ENCODE measurements at regions not wholly inside any gene's neighbourhood (a gene's known extent, or its start where the extent isn't known, plus 50 kb on each side); places are given as distances from the start of the nearest gene placed in this dataset.

DNA sequence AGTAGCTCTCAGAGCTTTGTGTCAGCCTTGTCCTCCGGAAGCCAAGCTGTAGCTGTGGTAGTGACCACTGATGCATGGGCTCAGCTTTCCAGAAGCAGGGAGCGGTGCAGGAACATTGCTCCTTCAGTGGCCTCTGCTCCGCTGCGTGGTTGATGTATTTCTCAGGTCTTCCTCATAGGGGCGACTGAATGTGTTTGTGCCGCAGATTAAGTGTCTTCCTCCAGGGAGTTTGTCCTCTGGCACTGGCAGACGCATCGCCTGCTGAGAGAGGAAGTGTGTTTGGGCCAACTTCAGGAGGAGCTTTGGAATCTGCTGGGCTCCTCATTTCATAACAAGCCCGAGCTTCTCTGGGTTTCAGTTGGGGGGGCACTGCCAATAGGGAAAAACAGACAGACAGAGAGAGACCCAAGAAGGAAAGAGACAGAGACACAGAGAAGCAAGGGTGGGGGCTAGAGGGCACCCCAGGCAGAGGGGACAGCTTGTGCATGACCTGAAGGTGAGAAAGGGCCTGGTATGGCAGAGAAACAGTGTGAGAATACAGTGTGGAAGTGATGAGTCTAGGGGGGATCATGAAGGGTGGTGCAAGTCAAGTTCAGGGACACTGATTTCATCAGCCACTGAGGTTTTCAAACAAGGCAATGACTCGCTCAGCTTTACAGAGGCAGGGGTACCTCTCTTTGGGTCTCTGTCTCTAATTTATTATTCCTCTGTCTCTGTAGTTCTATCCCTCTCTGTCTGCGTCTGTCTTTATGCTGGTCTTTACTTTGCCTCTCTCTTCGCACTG lies 69.4 kb upstream of the PRIMA1 start:
- no peak for DNase-seq
- ChIA-PET CTCF (no interaction called here), POLR2A (no interaction called here)
- Histone ChIP-seq H3K36me3 (ENCODE audit: control insufficient read depth in 4 of 4, insufficient read depth in 4 of 4, low read length in 3 of 4) (no peaks in the 10 kb centered on the region), H3K4me3 (ENCODE audit: control insufficient read depth in 1 of 7, extremely low read depth in 1 of 7, insufficient read depth in 4 of 7, low read depth in 2 of 7, low read length in 6 of 7) (no peak overlapping the region), H3K27me3 (replicated peaks in 2 of 5; ENCODE audit: control insufficient read depth in 4 of 5, insufficient read depth in 5 of 5, low read length in 4 of 5) (peaks cover 0 to 16% (median 5%) of the 10 kb centered on the region in 5 experiments), H3K4me1 (ENCODE audit: control extremely low read depth in 1 of 4, control insufficient read depth in 4 of 4, insufficient read depth in 4 of 4, low read length in 3 of 4) (no peaks in the 10 kb centered on the region), H3K9me3 (ENCODE audit: control extremely low read depth in 1 of 5, control insufficient read depth in 4 of 5, insufficient read depth in 2 of 5, low read depth in 1 of 5, low read length in 4 of 5) (peaks cover 0 to 2% (median 0%) of the 10 kb centered on the region in 5 experiments), H3K27ac (ENCODE audit: insufficient read depth in 1 of 2, low read depth in 1 of 2, low read length in 2 of 2, poor library complexity in 1 of 2, severe bottlenecking in 2 of 2) (no peak overlapping the region)
- 65% methylated on average over 9 of the region's 12 CpGs for WGBS (ENCODE audit: insufficient coverage)

DNA sequence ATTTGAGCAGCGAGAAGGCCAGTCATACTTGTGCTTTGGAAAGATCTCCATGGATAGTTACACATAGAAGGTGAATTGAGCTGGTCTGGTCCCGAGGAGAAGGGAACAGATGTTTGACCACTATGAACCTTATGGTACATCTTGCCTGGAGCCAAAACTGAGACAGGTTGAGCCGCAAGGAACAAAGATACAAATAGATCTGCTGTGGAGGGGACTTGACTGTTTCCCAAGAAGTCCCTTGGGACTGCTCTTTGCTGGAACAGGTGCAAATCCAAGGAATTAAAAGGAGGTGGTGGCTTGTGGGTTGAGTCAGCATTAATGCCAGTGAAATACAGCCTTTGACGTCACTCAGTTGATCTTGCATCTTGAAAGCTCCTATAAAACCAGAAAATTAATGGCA lies 68.8 kb upstream of the PRIMA1 start:
- CTCF ChIA-PET, result no interaction called here
- no peak for DNase-seq
- no peak overlapping the region for H3K4me3 ChIP-seq (ENCODE audit: control insufficient read depth in 1 of 7, extremely low read depth in 1 of 7, insufficient read depth in 4 of 7, low read depth in 2 of 7, low read length in 6 of 7)
- POLR2A ChIA-PET, result no interaction called here
- H3K27me3 ChIP-seq (replicated peaks in 2 of 5; ENCODE audit: control insufficient read depth in 4 of 5, insufficient read depth in 5 of 5, low read length in 4 of 5), result peaks cover 0 to 16% (median 5%) of the 10 kb centered on the region in 5 experiments
- no peaks in the 10 kb centered on the region for H3K36me3 ChIP-seq (ENCODE audit: control insufficient read depth in 4 of 4, insufficient read depth in 4 of 4, low read length in 3 of 4)
- 91% methylated on average over 3 of the region's 4 CpGs for WGBS (ENCODE audit: insufficient coverage)
- no peak overlapping the region for H3K27ac ChIP-seq (ENCODE audit: insufficient read depth in 1 of 2, low read depth in 1 of 2, low read length in 2 of 2, poor library complexity in 1 of 2, severe bottlenecking in 2 of 2)
- peaks cover 0 to 2% (median 0%) of the 10 kb centered on the region in 5 experiments for H3K9me3 ChIP-seq (ENCODE audit: control extremely low read depth in 1 of 5, control insufficient read depth in 4 of 5, insufficient read depth in 2 of 5, low read depth in 1 of 5, low read length in 4 of 5)
- no peaks in the 10 kb centered on the region for H3K4me1 ChIP-seq (ENCODE audit: control extremely low read depth in 1 of 4, control insufficient read depth in 4 of 4, insufficient read depth in 4 of 4, low read length in 3 of 4)

DNA sequence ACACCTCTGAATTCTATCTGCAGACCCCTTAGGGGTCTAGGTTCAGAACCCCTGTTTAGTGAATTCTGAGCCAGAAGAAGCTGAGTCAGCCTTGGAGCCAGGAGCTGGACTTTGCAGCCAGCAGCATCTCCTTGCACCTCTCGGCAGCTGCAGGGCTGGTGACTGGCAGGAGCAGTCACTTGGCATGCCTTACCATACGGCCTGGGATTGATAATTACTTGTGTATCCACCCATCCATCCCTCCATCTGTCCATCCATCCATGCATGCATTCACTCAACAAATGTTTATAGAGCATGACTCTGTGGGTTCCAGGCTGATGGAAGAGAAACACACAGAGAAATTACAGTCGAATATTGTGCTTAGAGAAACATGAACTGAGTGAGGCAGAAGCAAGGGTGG lies 67.5 kb upstream of the PRIMA1 start:
- H3K4me1 ChIP-seq (ENCODE audit: control extremely low read depth in 1 of 4, control insufficient read depth in 4 of 4, insufficient read depth in 4 of 4, low read length in 3 of 4), result no peaks in the 10 kb centered on the region
- H3K27ac ChIP-seq (ENCODE audit: insufficient read depth in 1 of 2, low read depth in 1 of 2, low read length in 2 of 2, poor library complexity in 1 of 2, severe bottlenecking in 2 of 2), result no peak overlapping the region
- no peak overlapping the region for H3K4me3 ChIP-seq (ENCODE audit: control insufficient read depth in 1 of 7, extremely low read depth in 1 of 7, insufficient read depth in 4 of 7, low read depth in 2 of 7, low read length in 6 of 7)
- DNase-seq, result no peak
- no peaks in the 10 kb centered on the region for H3K36me3 ChIP-seq (ENCODE audit: control insufficient read depth in 4 of 4, insufficient read depth in 4 of 4, low read length in 3 of 4)
- WGBS (ENCODE audit: insufficient coverage), result 83% methylated on average over 2 of the region's 3 CpGs
- H3K9me3 ChIP-seq (ENCODE audit: control extremely low read depth in 1 of 5, control insufficient read depth in 4 of 5, insufficient read depth in 2 of 5, low read depth in 1 of 5, low read length in 4 of 5), result peaks cover 0 to 2% (median 0%) of the 10 kb centered on the region in 5 experiments
- CTCF ChIA-PET, result no interaction called here
- peaks cover 0 to 17% (median 7%) of the 10 kb centered on the region in 5 experiments for H3K27me3 ChIP-seq (replicated peaks in 2 of 5; ENCODE audit: control insufficient read depth in 4 of 5, insufficient read depth in 5 of 5, low read length in 4 of 5)
- POLR2A ChIA-PET, result no interaction called here

DNA sequence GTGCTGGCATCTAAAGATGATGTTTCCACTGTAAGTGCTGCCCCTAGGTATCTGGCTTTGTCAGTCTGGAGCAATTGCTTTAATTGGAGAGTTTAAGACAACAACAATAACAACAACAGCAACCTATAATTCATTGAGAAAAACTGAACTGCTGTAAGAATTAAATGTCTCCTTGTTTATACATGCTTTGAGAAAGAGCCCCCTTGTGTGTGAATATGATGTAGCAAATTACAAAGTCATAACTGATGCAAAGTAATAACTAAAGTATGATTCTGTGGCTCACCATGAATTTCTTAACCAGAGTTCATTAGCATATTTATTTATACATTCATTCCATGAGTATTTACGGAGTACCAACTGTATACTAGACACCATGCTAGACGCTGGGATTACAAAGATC lies 59.2 kb upstream of the PRIMA1 start:
- peaks cover 0 to 17% (median 2%) of the 10 kb centered on the region in 5 experiments for H3K27me3 ChIP-seq (replicated peaks in 2 of 5; ENCODE audit: control insufficient read depth in 4 of 5, insufficient read depth in 5 of 5, low read length in 4 of 5)
- 100% methylated on average over 1 of the region's 2 CpGs for WGBS (ENCODE audit: insufficient coverage)
- H3K4me3 ChIP-seq (ENCODE audit: control insufficient read depth in 1 of 7, extremely low read depth in 1 of 7, insufficient read depth in 4 of 7, low read depth in 2 of 7, low read length in 6 of 7), result no peak overlapping the region
- CTCF ChIA-PET, result no interaction called here
- POLR2A ChIA-PET, result no interaction called here
- no peak overlapping the region for H3K27ac ChIP-seq (ENCODE audit: insufficient read depth in 1 of 2, low read depth in 1 of 2, low read length in 2 of 2, poor library complexity in 1 of 2, severe bottlenecking in 2 of 2)
- no peaks in the 10 kb centered on the region for H3K36me3 ChIP-seq (ENCODE audit: control insufficient read depth in 4 of 4, insufficient read depth in 4 of 4, low read length in 3 of 4)
- no peaks in the 10 kb centered on the region for H3K4me1 ChIP-seq (ENCODE audit: control extremely low read depth in 1 of 4, control insufficient read depth in 4 of 4, insufficient read depth in 4 of 4, low read length in 3 of 4)
- peaks cover 0 to 6% (median 0%) of the 10 kb centered on the region in 5 experiments for H3K9me3 ChIP-seq (ENCODE audit: control extremely low read depth in 1 of 5, control insufficient read depth in 4 of 5, insufficient read depth in 2 of 5, low read depth in 1 of 5, low read length in 4 of 5)
- DNase-seq, result no peak

DNA sequence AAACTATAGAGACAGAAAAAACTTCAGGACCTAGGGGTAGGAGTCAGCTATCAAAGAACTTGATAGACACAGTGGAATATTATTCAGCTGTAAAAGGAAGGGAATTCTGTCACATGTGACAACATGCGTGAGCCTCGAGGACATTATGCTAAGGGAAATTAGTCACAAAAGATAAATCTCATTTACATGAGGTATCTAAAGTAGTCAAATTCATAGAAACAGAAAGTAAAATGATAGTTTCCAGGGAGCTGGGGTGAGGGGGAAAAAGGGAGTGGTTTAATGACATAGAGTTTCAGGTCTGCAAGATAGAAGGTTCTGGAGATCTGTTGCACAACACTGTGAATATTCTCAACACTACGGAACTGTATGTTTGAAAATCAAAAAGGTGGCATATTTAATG lies 50.0 kb upstream of the PRIMA1 start:
- Histone ChIP-seq H3K4me3 (ENCODE audit: control insufficient read depth in 1 of 7, extremely low read depth in 1 of 7, insufficient read depth in 4 of 7, low read depth in 2 of 7, low read length in 6 of 7) (no peak overlapping the region), H3K36me3 (ENCODE audit: control insufficient read depth in 4 of 4, insufficient read depth in 4 of 4, low read length in 3 of 4) (no peaks in the 10 kb centered on the region), H3K4me1 (ENCODE audit: control extremely low read depth in 1 of 4, control insufficient read depth in 4 of 4, insufficient read depth in 4 of 4, low read length in 3 of 4) (no peaks in the 10 kb centered on the region), H3K9me3 (ENCODE audit: control extremely low read depth in 1 of 5, control insufficient read depth in 4 of 5, insufficient read depth in 2 of 5, low read depth in 1 of 5, low read length in 4 of 5) (peaks cover 0 to 2% (median 0%) of the 10 kb centered on the region in 5 experiments), H3K27me3 (replicated peaks in 2 of 5; ENCODE audit: control insufficient read depth in 4 of 5, insufficient read depth in 5 of 5, low read length in 4 of 5) (peaks cover 0 to 26% (median 5%) of the 10 kb centered on the region in 5 experiments), H3K27ac (ENCODE audit: insufficient read depth in 1 of 2, low read depth in 1 of 2, low read length in 2 of 2, poor library complexity in 1 of 2, severe bottlenecking in 2 of 2) (no peak overlapping the region)
- ChIA-PET CTCF (interaction anchor here (1.0 kb wide), 1 partner anchor 8 kb away, joined by 4 read pairs; no protein-coding TSS in a partner anchor), POLR2A (no interaction called here)
- no peak for DNase-seq
- WGBS (ENCODE audit: insufficient coverage), result no CpG with 5 or more reads among the region's 3 CpGs

All from common myeloid progenitor, CD34-positive (primary cell).